ENCODE measurements at regions not wholly inside any gene's neighbourhood (a gene's known extent, or its start where the extent isn't known, plus 50 kb on each side); places are given as distances from the start of the nearest gene placed in this dataset.

DNA sequence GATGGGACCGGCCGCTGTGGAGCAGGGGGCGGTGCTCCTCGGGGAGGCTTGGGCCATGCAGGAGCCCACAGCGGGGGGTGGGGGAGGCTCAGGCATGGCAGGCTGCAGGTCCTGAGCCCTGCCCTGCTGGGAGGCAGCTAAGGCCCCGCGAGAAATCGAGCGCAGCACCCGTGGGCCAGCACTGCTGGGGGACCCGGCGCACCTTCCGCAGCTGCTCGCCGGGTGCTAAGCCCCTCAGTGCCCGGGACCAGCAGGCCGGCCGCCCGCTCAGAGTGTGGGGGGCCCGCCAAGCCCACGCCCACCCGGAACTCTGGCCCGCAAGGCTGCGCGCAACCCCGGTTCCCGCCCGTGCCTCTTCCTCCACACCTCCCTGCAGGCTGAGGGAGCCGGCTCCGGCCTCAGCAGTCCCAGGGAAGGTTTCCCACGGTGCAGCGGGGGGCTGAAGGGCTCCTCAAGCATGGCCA, 131.5 kb downstream of the SNX18 start:
- no peak for DNase-seq (ENCODE audit: low read depth)
- no peak overlapping the region for H3K4me3 ChIP-seq (ENCODE audit: low read depth, low read length)
- TF ChIP-seq, protein P1, sequence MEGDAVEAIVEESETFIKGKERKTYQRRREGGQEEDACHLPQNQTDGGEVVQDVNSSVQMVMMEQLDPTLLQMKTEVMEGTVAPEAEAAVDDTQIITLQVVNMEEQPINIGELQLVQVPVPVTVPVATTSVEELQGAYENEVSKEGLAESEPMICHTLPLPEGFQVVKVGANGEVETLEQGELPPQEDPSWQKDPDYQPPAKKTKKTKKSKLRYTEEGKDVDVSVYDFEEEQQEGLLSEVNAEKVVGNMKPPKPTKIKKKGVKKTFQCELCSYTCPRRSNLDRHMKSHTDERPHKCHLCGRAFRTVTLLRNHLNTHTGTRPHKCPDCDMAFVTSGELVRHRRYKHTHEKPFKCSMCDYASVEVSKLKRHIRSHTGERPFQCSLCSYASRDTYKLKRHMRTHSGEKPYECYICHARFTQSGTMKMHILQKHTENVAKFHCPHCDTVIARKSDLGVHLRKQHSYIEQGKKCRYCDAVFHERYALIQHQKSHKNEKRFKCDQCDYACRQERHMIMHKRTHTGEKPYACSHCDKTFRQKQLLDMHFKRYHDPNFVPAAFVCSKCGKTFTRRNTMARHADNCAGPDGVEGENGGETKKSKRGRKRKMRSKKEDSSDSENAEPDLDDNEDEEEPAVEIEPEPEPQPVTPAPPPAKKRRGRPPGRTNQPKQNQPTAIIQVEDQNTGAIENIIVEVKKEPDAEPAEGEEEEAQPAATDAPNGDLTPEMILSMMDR (IDR thresholded peaks at IDR 0.05; ENCODE audit: insufficient read depth, low read depth, low read length) = no peak

DNA sequence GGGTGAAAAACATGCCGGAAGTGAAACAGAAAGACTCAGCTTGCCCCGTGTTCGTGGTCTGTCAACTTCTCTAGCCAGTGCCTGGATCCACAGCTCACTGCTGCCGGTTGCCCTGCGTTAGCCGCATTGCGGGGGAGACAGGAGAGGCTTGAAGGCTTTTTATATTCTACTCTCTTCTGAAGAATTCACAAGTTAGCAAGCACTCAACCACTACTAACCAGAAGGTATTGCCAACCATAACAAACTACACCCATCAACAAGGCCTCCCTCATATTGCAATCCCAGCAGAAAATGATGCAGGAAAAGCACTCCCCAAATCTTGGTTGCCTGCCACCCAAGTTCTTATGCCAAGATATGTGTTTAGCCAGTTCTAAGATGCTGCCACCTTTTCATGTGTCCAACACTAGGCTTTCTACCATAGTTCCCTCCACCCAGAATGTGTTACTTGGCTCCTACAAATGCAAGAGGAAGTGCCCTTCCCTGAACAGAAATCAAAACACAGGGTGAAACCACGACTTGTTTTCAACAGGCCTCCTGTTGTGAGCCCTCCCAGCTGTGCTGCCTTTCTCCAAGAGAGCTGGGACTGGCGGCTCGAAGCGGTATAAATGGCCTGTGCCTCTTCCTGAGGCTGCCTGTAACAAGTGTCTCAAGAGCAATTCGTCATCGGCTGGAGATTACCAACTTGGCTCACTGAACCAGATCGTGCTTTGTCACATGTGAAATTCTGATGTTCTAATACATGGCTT, 129.0 kb downstream of the SNX18 start:
- TF ChIP-seq, protein P1 (IDR thresholded peaks at IDR 0.05; ENCODE audit: insufficient read depth, low read depth, low read length) = no peak
- peak; percentile 83 for DNase-seq (ENCODE audit: low read depth)
- H3K4me3 ChIP-seq (ENCODE audit: low read depth, low read length) = no peak overlapping the region

DNA sequence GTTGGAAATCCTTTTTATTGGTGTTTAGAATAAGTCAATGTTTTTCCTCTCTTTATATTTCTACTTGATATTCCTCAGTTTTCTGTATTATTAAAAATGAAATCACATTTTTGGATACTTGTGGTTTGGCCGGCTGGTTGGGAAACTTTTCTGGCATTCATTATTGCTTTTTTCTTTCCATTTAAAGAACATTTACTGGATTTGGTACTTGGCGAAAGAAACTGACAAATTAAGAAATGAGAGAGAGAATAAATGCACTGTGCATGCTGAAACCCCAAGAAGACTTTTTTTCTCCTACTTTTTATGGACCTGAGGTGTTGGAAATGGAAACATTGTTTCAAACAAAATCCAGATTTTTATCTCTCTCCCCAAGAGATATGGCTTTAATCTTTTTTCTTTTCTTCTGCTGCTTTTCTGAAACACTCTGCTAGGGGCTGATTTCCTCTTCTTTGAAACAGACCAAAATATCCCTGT, 128.4 kb downstream of the SNX18 start:
- TF ChIP-seq, protein P1 (IDR thresholded peaks at IDR 0.05; ENCODE audit: insufficient read depth, low read depth, low read length) = no peak
- DNase-seq (ENCODE audit: low read depth) = no peak
- H3K4me3 ChIP-seq (ENCODE audit: low read depth, low read length) = no peak overlapping the region

DNA sequence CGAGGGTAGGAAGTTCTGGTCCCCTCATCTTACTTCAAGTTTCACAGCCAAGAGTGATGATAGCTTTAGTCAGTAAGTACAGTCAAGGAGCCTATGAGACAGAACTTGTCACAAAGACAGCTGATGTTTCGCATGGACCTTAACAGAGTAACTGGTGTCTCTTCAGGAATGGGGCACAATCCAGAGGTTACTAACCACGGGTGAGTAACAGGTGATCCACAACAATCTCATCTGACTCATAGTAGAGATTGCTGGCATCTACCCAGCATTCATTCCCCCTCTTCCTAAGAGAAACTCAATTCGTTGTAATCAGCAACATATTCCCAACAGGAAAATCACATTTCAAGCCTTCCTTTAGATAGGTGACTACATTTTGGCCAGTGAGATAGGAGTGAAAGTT, 126.7 kb downstream of the SNX18 start:
- no peak overlapping the region for H3K4me3 ChIP-seq (ENCODE audit: low read depth, low read length)
- no peak for DNase-seq (ENCODE audit: low read depth)
- TF ChIP-seq, protein P1 (IDR thresholded peaks at IDR 0.05; ENCODE audit: insufficient read depth, low read depth, low read length) = no peak

DNA sequence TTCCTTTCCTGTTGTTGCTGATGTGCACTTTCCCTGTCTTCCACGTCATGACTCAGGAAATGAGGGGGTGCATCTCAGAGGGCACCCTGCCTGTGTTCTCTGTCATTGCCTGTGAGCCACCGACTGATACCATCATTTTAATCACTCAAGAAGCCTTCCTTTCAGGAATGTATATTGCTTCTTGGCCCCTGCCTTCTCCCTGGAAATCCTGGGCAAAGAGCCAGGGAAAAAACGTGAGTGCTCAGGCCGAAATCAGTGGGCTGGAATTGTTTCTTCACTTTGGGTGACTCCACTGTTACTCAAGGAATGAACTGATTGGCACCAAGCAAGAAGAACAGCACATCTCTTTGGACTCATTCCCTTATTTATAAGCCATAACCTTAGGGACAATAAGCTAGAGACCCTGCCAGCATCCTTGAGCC, 126.1 kb downstream of the SNX18 start:
- TF ChIP-seq, protein P1 (IDR thresholded peaks at IDR 0.05; ENCODE audit: insufficient read depth, low read depth, low read length) = no peak
- peak; percentile 57 for DNase-seq (ENCODE audit: low read depth)
- H3K4me3 ChIP-seq (ENCODE audit: low read depth, low read length) = no peak overlapping the region

DNA sequence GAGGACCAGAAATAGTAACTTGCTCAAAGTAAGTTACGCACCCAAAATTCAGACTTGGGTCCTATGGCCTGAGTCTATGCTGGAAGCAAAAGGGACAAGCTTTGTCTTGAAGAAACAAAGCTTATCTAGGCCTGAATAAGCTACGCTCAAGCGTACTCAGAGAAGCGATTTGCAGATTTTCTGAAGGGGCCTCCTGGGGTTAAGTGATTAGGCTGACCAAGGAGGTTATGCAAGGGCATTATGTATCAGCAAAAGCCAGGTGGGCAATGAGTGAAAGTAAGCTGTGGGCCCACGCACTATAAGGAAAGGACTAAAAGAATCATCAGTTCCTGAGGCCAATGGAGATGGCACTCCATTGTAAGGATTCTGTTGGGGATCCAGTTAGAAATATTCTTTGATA, 122.1 kb downstream of the SNX18 start:
- TF ChIP-seq, protein P1 (IDR thresholded peaks at IDR 0.05; ENCODE audit: insufficient read depth, low read depth, low read length) = no peak
- DNase-seq (ENCODE audit: low read depth) = no peak
- H3K4me3 ChIP-seq (ENCODE audit: low read depth, low read length) = no peak overlapping the region
